ENCODE measurements at regions not wholly inside any gene's neighbourhood (a gene's known extent, or its start where the extent isn't known, plus 50 kb on each side); places are given as distances from the start of the nearest gene placed in this dataset.
"Not testable (repeated sequence)": the region's sequence is repeated elsewhere in the genome, so short reads cannot be mapped to it uniquely, and the experiment has no call there.

GRCh38 chr16:46519063-46519462 is 102.1 kb downstream of the SHCBP1 start:
- no peak for DNase-seq (ENCODE audit: low read depth, low spot score)
- H3K9me3 ChIP-seq (ENCODE audit: insufficient read depth, low read length), result no peaks in the 10 kb centered on the region
- peaks cover 62% of the 10 kb centered on the region for H3K27me3 ChIP-seq (ENCODE audit: insufficient read depth, insufficient read length)
- no peaks in the 10 kb centered on the region for H3K4me1 ChIP-seq (ENCODE audit: insufficient read depth, insufficient read length)
- H3K36me3 ChIP-seq (ENCODE audit: insufficient read depth, insufficient read length, low read length), result no peaks in the 10 kb centered on the region
- H3K4me3 ChIP-seq (ENCODE audit: insufficient read length, low read depth), result no peak overlapping the region
- H3K9ac ChIP-seq (ENCODE audit: insufficient read length, low read depth), result no peak overlapping the region
- TF ChIP-seq YY1 (IDR thresholded peaks at IDR 0.05; ENCODE audit: insufficient read depth, insufficient read length) (no peak), ZNF274 (IDR thresholded peaks at IDR 0.05; ENCODE audit: low read depth, low read length) (no peak), SUZ12 (IDR thresholded peaks at IDR 0.05; ENCODE audit: extremely low read depth, insufficient read depth, insufficient read length) (no peak)

GRCh38 chr16:46496701-46497100 is 124.5 kb downstream of the SHCBP1 start:
- no peak overlapping the region for H3K4me3 ChIP-seq (ENCODE audit: insufficient read length, low read depth)
- no peaks in the 10 kb centered on the region for H3K9me3 ChIP-seq (ENCODE audit: insufficient read depth, low read length)
- H3K9ac ChIP-seq (ENCODE audit: insufficient read length, low read depth), result no peak overlapping the region
- no peaks in the 10 kb centered on the region for H3K36me3 ChIP-seq (ENCODE audit: insufficient read depth, insufficient read length, low read length)
- peaks cover 43% of the 10 kb centered on the region for H3K27me3 ChIP-seq (ENCODE audit: insufficient read depth, insufficient read length)
- DNase-seq (ENCODE audit: low read depth, low spot score), result no peak
- TF ChIP-seq ZNF274 (IDR thresholded peaks at IDR 0.05; ENCODE audit: low read depth, low read length), result no peak
- TF ChIP-seq SUZ12 (IDR thresholded peaks at IDR 0.05; ENCODE audit: extremely low read depth, insufficient read depth, insufficient read length), result no peak
- no peak for TF ChIP-seq YY1 (IDR thresholded peaks at IDR 0.05; ENCODE audit: insufficient read depth, insufficient read length)
- no peaks in the 10 kb centered on the region for H3K4me1 ChIP-seq (ENCODE audit: insufficient read depth, insufficient read length)

- Histone ChIP-seq H3K4me3 (ENCODE audit: insufficient read length, low read depth) (no peak overlapping the region), H3K27me3 (ENCODE audit: insufficient read depth, insufficient read length) (peaks cover 46% of the 10 kb centered on the region), H3K4me1 (ENCODE audit: insufficient read depth, insufficient read length) (no peaks in the 10 kb centered on the region), H3K9me3 (ENCODE audit: insufficient read depth, low read length) (no peaks in the 10 kb centered on the region), H3K9ac (ENCODE audit: insufficient read length, low read depth) (no peak overlapping the region), H3K36me3 (ENCODE audit: insufficient read depth, insufficient read length, low read length) (no peaks in the 10 kb centered on the region)
- TF ChIP-seq SUZ12 (IDR thresholded peaks at IDR 0.05; ENCODE audit: extremely low read depth, insufficient read depth, insufficient read length), result no peak
- no peak for TF ChIP-seq YY1 (IDR thresholded peaks at IDR 0.05; ENCODE audit: insufficient read depth, insufficient read length)
- TF ChIP-seq ZNF274 (IDR thresholded peaks at IDR 0.05; ENCODE audit: low read depth, low read length), result no peak
- peak; percentile 13 for DNase-seq (ENCODE audit: low read depth, low spot score)
Observed at GRCh38 chr16:46482895-46483294, 138.3 kb downstream of the SHCBP1 start.

GRCh38 chr16:46466239-46466638 is 154.9 kb downstream of the SHCBP1 start:
- TF ChIP-seq SUZ12 (IDR thresholded peaks at IDR 0.05; ENCODE audit: extremely low read depth, insufficient read depth, insufficient read length) (no peak), ZNF274 (IDR thresholded peaks at IDR 0.05; ENCODE audit: low read depth, low read length) (no peak), YY1 (IDR thresholded peaks at IDR 0.05; ENCODE audit: insufficient read depth, insufficient read length) (no peak)

GRCh38 chr16:46454801-46455200 is 166.4 kb downstream of the SHCBP1 start:
- H3K4me3 ChIP-seq (ENCODE audit: insufficient read length, low read depth), result peak overlapping the region; percentile 40
- H3K9me3 ChIP-seq (ENCODE audit: insufficient read depth, low read length); H3K36me3 ChIP-seq (ENCODE audit: insufficient read depth, insufficient read length, low read length); H3K9ac ChIP-seq (ENCODE audit: insufficient read length, low read depth); H3K4me1 ChIP-seq (ENCODE audit: insufficient read depth, insufficient read length); DNase-seq (ENCODE audit: low read depth, low spot score); H3K27me3 ChIP-seq (ENCODE audit: insufficient read depth, insufficient read length): not testable (repeated sequence)

More at GRCh38 chr16:46466239-46466638, 154.9 kb downstream of the SHCBP1 start:
- Histone ChIP-seq H3K36me3 (ENCODE audit: insufficient read depth, insufficient read length, low read length) (no peaks in the 10 kb centered on the region), H3K27me3 (ENCODE audit: insufficient read depth, insufficient read length) (peaks cover 19% of the 10 kb centered on the region), H3K4me1 (ENCODE audit: insufficient read depth, insufficient read length) (no peaks in the 10 kb centered on the region), H3K9ac (ENCODE audit: insufficient read length, low read depth) (no peak overlapping the region), H3K9me3 (ENCODE audit: insufficient read depth, low read length) (no peaks in the 10 kb centered on the region), H3K4me3 (ENCODE audit: insufficient read length, low read depth) (no peak overlapping the region)
- no peak for DNase-seq (ENCODE audit: low read depth, low spot score)

- Histone ChIP-seq H3K9me3 (ENCODE audit: insufficient read depth, low read length) (no peaks in the 10 kb centered on the region), H3K4me3 (ENCODE audit: insufficient read length, low read depth) (no peak overlapping the region), H3K36me3 (ENCODE audit: insufficient read depth, insufficient read length, low read length) (no peaks in the 10 kb centered on the region), H3K9ac (ENCODE audit: insufficient read length, low read depth) (no peak overlapping the region), H3K27me3 (ENCODE audit: insufficient read depth, insufficient read length) (no peaks in the 10 kb centered on the region), H3K4me1 (ENCODE audit: insufficient read depth, insufficient read length) (no peaks in the 10 kb centered on the region)
- TF ChIP-seq YY1 (IDR thresholded peaks at IDR 0.05; ENCODE audit: insufficient read depth, insufficient read length) (no peak), ZNF274 (IDR thresholded peaks at IDR 0.05; ENCODE audit: low read depth, low read length) (no peak), SUZ12 (IDR thresholded peaks at IDR 0.05; ENCODE audit: extremely low read depth, insufficient read depth, insufficient read length) (no peak)
- no peak for DNase-seq (ENCODE audit: low read depth, low spot score)
Observed at GRCh38 chr16:46428108-46429061, 192.8 kb downstream of the SHCBP1 start.

GRCh38 chr16:46427340-46428107 is 193.7 kb downstream of the SHCBP1 start:
- Histone ChIP-seq H3K4me1 (ENCODE audit: insufficient read depth, insufficient read length) (no peaks in the 10 kb centered on the region), H3K9ac (ENCODE audit: insufficient read length, low read depth) (no peak overlapping the region), H3K27me3 (ENCODE audit: insufficient read depth, insufficient read length) (no peaks in the 10 kb centered on the region), H3K4me3 (ENCODE audit: insufficient read length, low read depth) (no peak overlapping the region), H3K9me3 (ENCODE audit: insufficient read depth, low read length) (no peaks in the 10 kb centered on the region; the same call in 1 of the 2 replicates), H3K36me3 (ENCODE audit: insufficient read depth, insufficient read length, low read length) (no peaks in the 10 kb centered on the region)
- TF ChIP-seq ZNF274 (IDR thresholded peaks at IDR 0.05; ENCODE audit: low read depth, low read length) (no peak), YY1 (IDR thresholded peaks at IDR 0.05; ENCODE audit: insufficient read depth, insufficient read length) (no peak), SUZ12 (IDR thresholded peaks at IDR 0.05; ENCODE audit: extremely low read depth, insufficient read depth, insufficient read length) (no peak)
- DNase-seq (ENCODE audit: low read depth, low spot score), result no peak

Data from NT2/D1 (cell line).